ENCODE measurements at regions not wholly inside any gene's neighbourhood (a gene's known extent, or its start where the extent isn't known, plus 50 kb on each side); places are given as distances from the start of the nearest gene placed in this dataset.

GRCh38 chr11:127656116-127656836 is 655.7 kb upstream of the KIRREL3 start:
- H3K9me3 Mint-ChIP-seq: peaks cover 3% of the 10 kb centered on the region; the same call in 1 of the 3 replicates
- peaks cover 9% of the 10 kb centered on the region; the same call in 2 of the 3 replicates for H3K4me1 Mint-ChIP-seq
- peak overlapping the region; percentile 95 for H2AFZ ChIP-seq
- H3K4me3 Mint-ChIP-seq: no peak overlapping the region
- H3K4me1 ChIP-seq (ENCODE audit: insufficient read depth): peaks cover 5% of the 10 kb centered on the region
- ATAC-seq (no peak), DNase-seq (ENCODE audit: low spot score) (no peak)
- H3F3A ChIP-seq (replicated peaks; ENCODE audit: low read depth): no peaks in the 10 kb centered on the region
- H3K4me3 ChIP-seq: no peak overlapping the region
- peaks cover 4% of the 10 kb centered on the region for H3K36me3 ChIP-seq (ENCODE audit: insufficient read depth)
- 0 out of 2 replicates have a peak overlapping the region, but pooled peaks have one; percentile 8 for H3K4me2 ChIP-seq
- no peaks in the 10 kb centered on the region for H4K20me1 ChIP-seq (replicated peaks; ENCODE audit: insufficient read depth)
- no peak overlapping the region for H3K27ac ChIP-seq (ENCODE audit: low read depth)
- H3K27me3 ChIP-seq (ENCODE audit: insufficient read depth): no peaks in the 10 kb centered on the region
- no peaks in the 10 kb centered on the region for H3K9me2 ChIP-seq (ENCODE audit: insufficient read depth)
- H3K27ac Mint-ChIP-seq: no peak overlapping the region
- H3K27me3 Mint-ChIP-seq (ENCODE audit: insufficient read depth, low read depth, poor library complexity): no peaks in the 10 kb centered on the region
- H3K36me3 Mint-ChIP-seq (ENCODE audit: low read depth): peaks cover 5% of the 10 kb centered on the region; the same call in 1 of the 3 replicates
- TF ChIP-seq ZNF331 (CRISPR knock-in tag; IDR thresholded peaks at IDR 0.05; ENCODE audit: low read depth): no peak
- no peak for TF ChIP-seq EZH2phosphoT487 (IDR thresholded peaks at IDR 0.05; ENCODE audit: unreplicated experiment)
- TF ChIP-seq POLR2AphosphoS5 (IDR thresholded peaks at IDR 0.05; ENCODE audit: low read depth): no peak
- no peak for TF ChIP-seq CTCF (conservative IDR thresholded peaks at IDR 0.05; ENCODE audit: low read depth in 2 of 2)
- no peak for TF ChIP-seq NANOG (IDR thresholded peaks at IDR 0.05; ENCODE audit: borderline replicate concordance)
- no peak for TF ChIP-seq STAT1 (IDR thresholded peaks at IDR 0.05; ENCODE audit: unreplicated experiment)
- TF ChIP-seq CREB1 (CRISPR knock-in tag; IDR thresholded peaks at IDR 0.05; ENCODE audit: low read depth): no peak
- TF ChIP-seq, protein P1, sequence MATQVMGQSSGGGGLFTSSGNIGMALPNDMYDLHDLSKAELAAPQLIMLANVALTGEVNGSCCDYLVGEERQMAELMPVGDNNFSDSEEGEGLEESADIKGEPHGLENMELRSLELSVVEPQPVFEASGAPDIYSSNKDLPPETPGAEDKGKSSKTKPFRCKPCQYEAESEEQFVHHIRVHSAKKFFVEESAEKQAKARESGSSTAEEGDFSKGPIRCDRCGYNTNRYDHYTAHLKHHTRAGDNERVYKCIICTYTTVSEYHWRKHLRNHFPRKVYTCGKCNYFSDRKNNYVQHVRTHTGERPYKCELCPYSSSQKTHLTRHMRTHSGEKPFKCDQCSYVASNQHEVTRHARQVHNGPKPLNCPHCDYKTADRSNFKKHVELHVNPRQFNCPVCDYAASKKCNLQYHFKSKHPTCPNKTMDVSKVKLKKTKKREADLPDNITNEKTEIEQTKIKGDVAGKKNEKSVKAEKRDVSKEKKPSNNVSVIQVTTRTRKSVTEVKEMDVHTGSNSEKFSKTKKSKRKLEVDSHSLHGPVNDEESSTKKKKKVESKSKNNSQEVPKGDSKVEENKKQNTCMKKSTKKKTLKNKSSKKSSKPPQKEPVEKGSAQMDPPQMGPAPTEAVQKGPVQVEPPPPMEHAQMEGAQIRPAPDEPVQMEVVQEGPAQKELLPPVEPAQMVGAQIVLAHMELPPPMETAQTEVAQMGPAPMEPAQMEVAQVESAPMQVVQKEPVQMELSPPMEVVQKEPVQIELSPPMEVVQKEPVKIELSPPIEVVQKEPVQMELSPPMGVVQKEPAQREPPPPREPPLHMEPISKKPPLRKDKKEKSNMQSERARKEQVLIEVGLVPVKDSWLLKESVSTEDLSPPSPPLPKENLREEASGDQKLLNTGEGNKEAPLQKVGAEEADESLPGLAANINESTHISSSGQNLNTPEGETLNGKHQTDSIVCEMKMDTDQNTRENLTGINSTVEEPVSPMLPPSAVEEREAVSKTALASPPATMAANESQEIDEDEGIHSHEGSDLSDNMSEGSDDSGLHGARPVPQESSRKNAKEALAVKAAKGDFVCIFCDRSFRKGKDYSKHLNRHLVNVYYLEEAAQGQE (IDR thresholded peaks at IDR 0.05; ENCODE audit: unreplicated experiment): no peak
- no peak for TF ChIP-seq JUNB (IDR thresholded peaks at IDR 0.05; ENCODE audit: unreplicated experiment)
- no peak for TF ChIP-seq EZH2 (IDR thresholded peaks at IDR 0.05; ENCODE audit: low read depth, unreplicated experiment)
- TF ChIP-seq ETS1 (IDR thresholded peaks at IDR 0.05): no peak
- TF ChIP-seq ZNF114 (CRISPR knock-in tag; IDR thresholded peaks at IDR 0.05): no peak
- TF ChIP-seq, protein P2, sequence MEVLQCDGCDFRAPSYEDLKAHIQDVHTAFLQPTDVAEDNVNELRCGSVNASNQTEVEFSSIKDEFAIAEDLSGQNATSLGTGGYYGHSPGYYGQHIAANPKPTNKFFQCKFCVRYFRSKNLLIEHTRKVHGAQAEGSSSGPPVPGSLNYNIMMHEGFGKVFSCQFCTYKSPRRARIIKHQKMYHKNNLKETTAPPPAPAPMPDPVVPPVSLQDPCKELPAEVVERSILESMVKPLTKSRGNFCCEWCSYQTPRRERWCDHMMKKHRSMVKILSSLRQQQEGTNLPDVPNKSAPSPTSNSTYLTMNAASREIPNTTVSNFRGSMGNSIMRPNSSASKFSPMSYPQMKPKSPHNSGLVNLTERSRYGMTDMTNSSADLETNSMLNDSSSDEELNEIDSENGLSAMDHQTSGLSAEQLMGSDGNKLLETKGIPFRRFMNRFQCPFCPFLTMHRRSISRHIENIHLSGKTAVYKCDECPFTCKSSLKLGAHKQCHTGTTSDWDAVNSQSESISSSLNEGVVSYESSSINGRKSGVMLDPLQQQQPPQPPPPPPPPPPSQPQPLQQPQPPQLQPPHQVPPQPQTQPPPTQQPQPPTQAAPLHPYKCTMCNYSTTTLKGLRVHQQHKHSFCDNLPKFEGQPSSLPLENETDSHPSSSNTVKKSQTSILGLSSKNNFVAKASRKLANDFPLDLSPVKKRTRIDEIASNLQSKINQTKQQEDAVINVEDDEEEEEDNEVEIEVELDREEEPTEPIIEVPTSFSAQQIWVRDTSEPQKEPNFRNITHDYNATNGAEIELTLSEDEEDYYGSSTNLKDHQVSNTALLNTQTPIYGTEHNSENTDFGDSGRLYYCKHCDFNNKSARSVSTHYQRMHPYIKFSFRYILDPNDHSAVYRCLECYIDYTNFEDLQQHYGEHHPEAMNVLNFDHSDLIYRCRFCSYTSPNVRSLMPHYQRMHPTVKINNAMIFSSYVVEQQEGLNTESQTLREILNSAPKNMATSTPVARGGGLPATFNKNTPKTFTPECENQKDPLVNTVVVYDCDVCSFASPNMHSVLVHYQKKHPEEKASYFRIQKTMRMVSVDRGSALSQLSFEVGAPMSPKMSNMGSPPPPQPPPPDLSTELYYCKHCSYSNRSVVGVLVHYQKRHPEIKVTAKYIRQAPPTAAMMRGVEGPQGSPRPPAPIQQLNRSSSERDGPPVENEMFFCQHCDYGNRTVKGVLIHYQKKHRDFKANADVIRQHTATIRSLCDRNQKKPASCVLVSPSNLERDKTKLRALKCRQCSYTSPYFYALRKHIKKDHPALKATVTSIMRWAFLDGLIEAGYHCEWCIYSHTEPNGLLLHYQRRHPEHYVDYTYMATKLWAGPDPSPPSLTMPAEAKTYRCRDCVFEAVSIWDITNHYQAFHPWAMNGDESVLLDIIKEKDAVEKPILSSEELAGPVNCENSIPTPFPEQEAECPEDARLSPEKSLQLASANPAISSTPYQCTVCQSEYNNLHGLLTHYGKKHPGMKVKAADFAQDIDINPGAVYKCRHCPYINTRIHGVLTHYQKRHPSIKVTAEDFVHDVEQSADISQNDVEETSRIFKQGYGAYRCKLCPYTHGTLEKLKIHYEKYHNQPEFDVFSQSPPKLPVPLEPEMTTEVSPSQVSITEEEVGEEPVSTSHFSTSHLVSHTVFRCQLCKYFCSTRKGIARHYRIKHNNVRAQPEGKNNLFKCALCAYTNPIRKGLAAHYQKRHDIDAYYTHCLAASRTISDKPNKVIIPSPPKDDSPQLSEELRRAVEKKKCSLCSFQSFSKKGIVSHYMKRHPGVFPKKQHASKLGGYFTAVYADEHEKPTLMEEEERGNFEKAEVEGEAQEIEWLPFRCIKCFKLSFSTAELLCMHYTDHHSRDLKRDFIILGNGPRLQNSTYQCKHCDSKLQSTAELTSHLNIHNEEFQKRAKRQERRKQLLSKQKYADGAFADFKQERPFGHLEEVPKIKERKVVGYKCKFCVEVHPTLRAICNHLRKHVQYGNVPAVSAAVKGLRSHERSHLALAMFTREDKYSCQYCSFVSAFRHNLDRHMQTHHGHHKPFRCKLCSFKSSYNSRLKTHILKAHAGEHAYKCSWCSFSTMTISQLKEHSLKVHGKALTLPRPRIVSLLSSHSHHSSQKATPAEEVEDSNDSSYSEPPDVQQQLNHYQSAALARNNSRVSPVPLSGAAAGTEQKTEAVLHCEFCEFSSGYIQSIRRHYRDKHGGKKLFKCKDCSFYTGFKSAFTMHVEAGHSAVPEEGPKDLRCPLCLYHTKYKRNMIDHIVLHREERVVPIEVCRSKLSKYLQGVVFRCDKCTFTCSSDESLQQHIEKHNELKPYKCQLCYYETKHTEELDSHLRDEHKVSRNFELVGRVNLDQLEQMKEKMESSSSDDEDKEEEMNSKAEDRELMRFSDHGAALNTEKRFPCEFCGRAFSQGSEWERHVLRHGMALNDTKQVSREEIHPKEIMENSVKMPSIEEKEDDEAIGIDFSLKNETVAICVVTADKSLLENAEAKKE (CRISPR knock-in tag; IDR thresholded peaks at IDR 0.05): no peak
- H3K79me2 ChIP-seq (replicated peaks; ENCODE audit: insufficient read depth): no peaks in the 10 kb centered on the region

Data from GM23338 (cell line).